GM19468 (cell line): ENCODE measurements at regions not wholly inside any gene's neighbourhood (a gene's known extent, or its start where the extent isn't known, plus 50 kb on each side); places are given as distances from the start of the nearest gene placed in this dataset.
"Not testable (repeated sequence)": the region's sequence is repeated elsewhere in the genome, so short reads cannot be mapped to it uniquely, and the experiment has no call there.

Experiments
- ATAC-seq: cut with Tn5 transposase; IDR thresholded peaks from one replicate; pipeline ENCODE4 v1.9.1; 2021; ENCODE audit warnings: mild to moderate bottlenecking, moderate library complexity, moderate number of reproducible peaks; ENCODE audit not compliant: unreplicated experiment; ENCODE audit errors: extremely low read depth

- ATAC-seq: no peak
Measured at GRCh38 chr10:22825841-22826240, 102.0 kb upstream of the ARMC3 start.

GRCh38 chr10:22824984-22825383 is 102.9 kb upstream of the ARMC3 start:
- no peak for ATAC-seq

- ATAC-seq: no peak
Measured at GRCh38 chr10:22824520-22824919, 103.3 kb upstream of the ARMC3 start.

GRCh38 chr10:22823109-22823508 is 104.7 kb upstream of the ARMC3 start:
- no peak for ATAC-seq

- not testable (repeated sequence) for ATAC-seq
Measured at GRCh38 chr10:22821921-22822320, 105.9 kb upstream of the ARMC3 start.

- ATAC-seq: no peak
Measured at GRCh38 chr10:22821501-22821900, 106.4 kb upstream of the ARMC3 start.

- ATAC-seq: no peak
Measured at GRCh38 chr10:22816298-22816653, 101.9 kb upstream of the PIP4K2A start.

- ATAC-seq: no peak
Measured at GRCh38 chr10:22810643-22811465, 96.5 kb upstream of the PIP4K2A start.

GRCh38 chr10:22807238-22807637 is 92.9 kb upstream of the PIP4K2A start:
- no peak for ATAC-seq

GRCh38 chr10:22805304-22805703 is 90.9 kb upstream of the PIP4K2A start:
- ATAC-seq: no peak

GRCh38 chr10:22803261-22803885 is 89.0 kb upstream of the PIP4K2A start:
- no peak for ATAC-seq

GRCh38 chr10:22801785-22802184 is 87.4 kb upstream of the PIP4K2A start:
- no peak for ATAC-seq

- not testable (repeated sequence) for ATAC-seq
Measured at GRCh38 chr10:22797796-22798195, 83.4 kb upstream of the PIP4K2A start.

GRCh38 chr10:22795546-22795945 is 81.2 kb upstream of the PIP4K2A start:
- no peak for ATAC-seq

- no peak for ATAC-seq
Measured at GRCh38 chr10:22792161-22792560, 77.8 kb upstream of the PIP4K2A start.

- ATAC-seq: no peak
Measured at GRCh38 chr10:22791665-22792064, 77.3 kb upstream of the PIP4K2A start.

GRCh38 chr10:22784668-22785067 is 70.3 kb upstream of the PIP4K2A start:
- no peak for ATAC-seq

GRCh38 chr10:22783807-22784206 is 69.4 kb upstream of the PIP4K2A start:
- no peak for ATAC-seq

GRCh38 chr10:22780474-22780885 is 66.1 kb upstream of the PIP4K2A start:
- no peak for ATAC-seq

- ATAC-seq: no peak
Measured at GRCh38 chr10:22779331-22780019, 65.1 kb upstream of the PIP4K2A start.

GRCh38 chr10:22774102-22774501 is 59.7 kb upstream of the PIP4K2A start:
- ATAC-seq: no peak
